ENCODE measurements at regions not wholly inside any gene's neighbourhood (a gene's known extent, or its start where the extent isn't known, plus 50 kb on each side); places are given as distances from the start of the nearest gene placed in this dataset.

GRCh38 chr2:167537743-167538142, 649.5 kb downstream of the XIRP2 start:
- TF ChIP-seq SP1 (IDR thresholded peaks at IDR 0.05) (no peak), SUZ12 (IDR thresholded peaks at IDR 0.05) (no peak)
